Esophagus (tissue), 2 donors: ENCODE measurements at regions not wholly inside any gene's neighbourhood (a gene's known extent, or its start where the extent isn't known, plus 50 kb on each side); places are given as distances from the start of the nearest gene placed in this dataset.

ENCODE experiments used
- H3K27ac ChIP-seq, 2 donors: one replicate each; pipeline ENCODE4 v1.5.1; 2013; ENCODE audit warnings: low read depth in 2 of 2, mild to moderate bottlenecking in 2 of 2, inconsistent platforms in 1 of 2, low read length in 1 of 2, moderate library complexity in 1 of 2
- H3K27me3 ChIP-seq, 2 donors: one replicate each; pipeline ENCODE4 v1.6.1; 2013; ENCODE audit warnings: low read length in 2 of 2, control low read depth in 1 of 2, mild to moderate bottlenecking in 1 of 2; ENCODE audit not compliant: insufficient read depth in 2 of 2, control insufficient read depth in 1 of 2
- H3K36me3 ChIP-seq, 2 donors: one replicate each; pipeline ENCODE4 v1.6.1; 2013; ENCODE audit warnings: low read length in 1 of 2; ENCODE audit not compliant: control insufficient read depth in 2 of 2, insufficient read depth in 2 of 2
- H3K4me1 ChIP-seq, 2 donors: one replicate each; pipeline ENCODE4 v1.6.1; 2013; ENCODE audit warnings: low read length in 1 of 2; ENCODE audit not compliant: control insufficient read depth in 2 of 2, insufficient read depth in 2 of 2
- H3K4me3 ChIP-seq, 2 donors: one replicate each; pipeline ENCODE4 v1.5.1; 2013; ENCODE audit warnings: low read length in 2 of 2, mild to moderate bottlenecking in 2 of 2, low read depth in 1 of 2, moderate library complexity in 1 of 2
- H3K9me3 ChIP-seq, 2 donors: one replicate each; pipeline ENCODE4 v1.6.1; 2013; ENCODE audit warnings: mild to moderate bottlenecking in 2 of 2, low read depth in 1 of 2, low read length in 1 of 2, moderate library complexity in 1 of 2; ENCODE audit not compliant: control insufficient read depth in 2 of 2, insufficient read depth in 1 of 2
- WGBS, 2 donors: extraction: QIAGEN DNeasy Blood & Tissue Kit; methylation state at CpG; one replicate each; pipeline ENCODE4 v1.1.7; 2013; 5-methylcytosine and 5-hydroxymethylcytosine counted together
- donor health status: healthy with polysubstance abuse.
- donor health status: Bipolar disorder and iron deficiency.

- Histone ChIP-seq H3K27ac (no peak overlapping the region), H3K4me3 (no peak overlapping the region), H3K36me3 (no peaks in the 10 kb centered on the region), H3K4me1 (peaks cover 0 to 3% of the 10 kb centered on the region in 2 donors), H3K27me3 (no peaks in the 10 kb centered on the region), H3K9me3 (no peaks in the 10 kb centered on the region)
- 94 to 98% methylated on average over 5 of the region's 5 CpGs for WGBS, 2 donors
These were observed 521.2 kb downstream of the SHQ1 start for GRCh38 chr3:72327008-72327407.

- H3K27me3 ChIP-seq = no peaks in the 10 kb centered on the region
- H3K4me1 ChIP-seq = peaks cover 0 to 3% of the 10 kb centered on the region in 2 donors
- WGBS, 2 donors = 91 to 92% methylated on average over 3 of the region's 3 CpGs
- no peaks in the 10 kb centered on the region for H3K36me3 ChIP-seq
- H3K4me3 ChIP-seq = no peak overlapping the region
- no peaks in the 10 kb centered on the region for H3K9me3 ChIP-seq
- H3K27ac ChIP-seq = no peak overlapping the region
These were observed 523.9 kb downstream of the SHQ1 start for GRCh38 chr3:72324253-72324811.

DNA sequence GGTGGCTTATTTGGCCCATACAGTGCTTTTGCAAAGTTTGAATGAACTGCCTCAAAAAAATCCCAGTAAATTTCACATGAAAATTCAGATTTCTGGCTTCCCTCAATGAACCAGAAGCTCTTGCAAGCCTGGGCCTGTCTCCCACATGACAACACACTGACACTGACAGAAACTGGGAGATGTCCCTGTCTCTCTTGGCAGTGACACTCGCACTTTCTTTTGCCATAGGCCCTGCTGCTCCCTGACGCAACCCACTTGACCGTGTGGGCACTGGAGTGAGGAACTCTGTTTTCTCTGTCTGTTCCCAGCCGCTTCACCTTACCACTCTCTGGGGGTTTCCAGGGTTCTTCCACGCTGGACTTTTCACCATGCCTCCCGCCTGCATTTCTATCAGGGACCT, 524.5 kb downstream of the SHQ1 start:
- no peak overlapping the region for H3K4me3 ChIP-seq
- H3K27me3 ChIP-seq = no peaks in the 10 kb centered on the region
- H3K36me3 ChIP-seq = no peaks in the 10 kb centered on the region
- WGBS, 2 donors = 82 to 90% methylated on average over 6 of the region's 6 CpGs
- H3K27ac ChIP-seq = no peak overlapping the region
- peaks cover 0 to 3% of the 10 kb centered on the region in 2 donors for H3K4me1 ChIP-seq
- no peaks in the 10 kb centered on the region for H3K9me3 ChIP-seq

DNA sequence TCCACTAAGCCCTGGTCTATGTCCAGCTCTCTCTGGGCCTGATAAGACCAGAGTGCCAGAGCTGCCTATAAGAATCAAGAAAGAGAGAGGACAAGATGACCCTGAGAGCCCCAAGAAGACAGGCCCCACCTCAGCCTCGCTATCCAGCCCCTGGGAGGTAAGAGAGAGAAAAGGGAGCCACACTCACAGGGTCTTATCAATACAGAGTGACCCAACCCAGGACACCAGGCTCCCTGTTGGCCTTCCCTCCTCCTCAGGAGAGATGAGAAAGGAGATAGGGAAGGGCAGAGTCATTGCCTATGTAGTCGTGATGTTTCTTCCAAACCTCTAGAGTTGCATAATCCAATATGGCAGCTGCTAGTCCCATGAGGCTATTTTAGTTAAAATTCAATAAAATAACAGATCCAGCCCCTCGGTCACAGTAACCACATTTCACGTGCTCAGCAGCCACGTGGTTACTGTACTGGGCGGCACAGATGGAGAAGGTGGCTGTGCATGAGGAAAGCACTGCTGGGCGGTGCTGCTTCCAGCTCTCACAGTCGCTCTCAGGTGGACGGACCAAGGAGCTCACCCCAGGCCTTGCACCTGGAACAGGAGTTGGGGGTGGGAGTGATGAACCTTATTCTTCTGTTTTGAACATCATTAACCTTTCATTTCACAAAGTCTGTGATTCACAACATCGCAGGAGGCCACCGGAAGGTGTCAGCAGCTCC, 525.8 kb downstream of the SHQ1 start:
- Histone ChIP-seq H3K27ac (no peak overlapping the region), H3K4me3 (no peak overlapping the region), H3K4me1 (peaks cover 3% of the 10 kb centered on the region in 2 donors), H3K9me3 (no peaks in the 10 kb centered on the region), H3K27me3 (no peaks in the 10 kb centered on the region), H3K36me3 (no peaks in the 10 kb centered on the region)
- WGBS, 2 donors = 93 to 95% methylated on average over 11 of the region's 11 CpGs

DNA sequence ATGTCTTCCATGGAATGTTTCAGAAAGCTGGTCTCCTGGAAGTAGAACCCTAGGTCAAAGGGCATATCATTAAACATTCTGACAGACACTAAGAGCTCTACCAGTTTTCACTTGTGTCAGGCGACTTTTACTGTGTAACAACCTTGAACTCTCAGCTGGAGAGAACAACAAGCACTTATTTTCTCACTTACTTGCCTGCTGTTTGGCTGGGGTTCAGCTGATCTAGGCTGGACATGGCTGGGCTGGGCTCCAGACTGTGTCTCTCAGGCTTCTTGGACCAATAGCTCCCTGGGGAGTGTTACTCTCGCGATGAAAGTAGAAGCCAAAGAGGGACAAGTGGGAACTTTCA, 527.3 kb downstream of the SHQ1 start:
- no peaks in the 10 kb centered on the region for H3K9me3 ChIP-seq
- no peaks in the 10 kb centered on the region for H3K36me3 ChIP-seq
- no peak overlapping the region for H3K27ac ChIP-seq
- peaks cover 3% of the 10 kb centered on the region in 2 donors for H3K4me1 ChIP-seq
- H3K4me3 ChIP-seq = no peak overlapping the region
- no peaks in the 10 kb centered on the region for H3K27me3 ChIP-seq
- 74 to 87% methylated on average over 3 of the region's 3 CpGs for WGBS, 2 donors

DNA sequence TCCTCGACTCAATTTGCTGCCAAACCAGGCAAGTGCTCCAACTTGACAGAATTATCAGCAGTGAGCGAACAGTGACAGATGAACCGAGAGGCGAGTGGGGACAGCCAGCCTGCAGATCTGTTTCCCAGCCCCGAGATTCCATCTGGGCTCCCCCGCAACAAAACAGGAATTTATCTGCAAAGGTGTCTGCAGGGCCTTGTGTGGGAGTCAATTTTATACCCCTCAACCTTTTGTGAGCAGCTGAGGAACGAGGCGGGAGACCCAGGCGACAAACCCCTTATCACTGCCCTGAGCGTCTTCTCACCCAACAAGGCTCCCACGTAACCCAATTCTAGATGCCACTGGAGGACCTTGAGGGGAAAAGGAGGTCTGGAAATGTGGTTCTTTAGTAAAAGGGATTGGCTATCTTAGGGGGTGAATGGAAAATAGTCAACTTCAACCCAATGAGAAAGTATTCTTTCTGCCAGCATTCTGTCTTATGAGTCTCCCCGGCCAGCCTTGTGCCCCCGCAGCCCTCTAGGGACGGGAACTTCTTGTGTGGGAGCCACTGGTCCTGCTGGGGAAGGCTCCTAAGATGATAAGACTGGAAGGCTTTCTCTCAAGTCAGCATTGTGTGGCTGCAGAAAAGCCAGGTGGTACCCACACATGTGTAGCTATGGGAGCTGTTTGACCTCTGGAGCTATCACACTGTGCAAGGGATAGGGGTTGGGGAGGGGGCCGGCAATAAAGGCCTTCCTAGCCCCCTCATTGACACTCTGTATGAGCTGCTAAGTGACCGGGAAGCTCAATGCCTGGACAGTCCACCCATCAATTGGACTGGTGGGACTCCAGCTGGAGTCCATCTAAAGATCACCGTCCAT, 527.9 kb downstream of the SHQ1 start:
- 92 to 95% methylated on average over 17 of the region's 17 CpGs for WGBS, 2 donors
- Histone ChIP-seq H3K27me3 (no peaks in the 10 kb centered on the region), H3K4me1 (peaks cover 3% of the 10 kb centered on the region in 2 donors), H3K9me3 (no peaks in the 10 kb centered on the region), H3K36me3 (no peaks in the 10 kb centered on the region), H3K4me3 (no peak overlapping the region), H3K27ac (no peak overlapping the region)

DNA sequence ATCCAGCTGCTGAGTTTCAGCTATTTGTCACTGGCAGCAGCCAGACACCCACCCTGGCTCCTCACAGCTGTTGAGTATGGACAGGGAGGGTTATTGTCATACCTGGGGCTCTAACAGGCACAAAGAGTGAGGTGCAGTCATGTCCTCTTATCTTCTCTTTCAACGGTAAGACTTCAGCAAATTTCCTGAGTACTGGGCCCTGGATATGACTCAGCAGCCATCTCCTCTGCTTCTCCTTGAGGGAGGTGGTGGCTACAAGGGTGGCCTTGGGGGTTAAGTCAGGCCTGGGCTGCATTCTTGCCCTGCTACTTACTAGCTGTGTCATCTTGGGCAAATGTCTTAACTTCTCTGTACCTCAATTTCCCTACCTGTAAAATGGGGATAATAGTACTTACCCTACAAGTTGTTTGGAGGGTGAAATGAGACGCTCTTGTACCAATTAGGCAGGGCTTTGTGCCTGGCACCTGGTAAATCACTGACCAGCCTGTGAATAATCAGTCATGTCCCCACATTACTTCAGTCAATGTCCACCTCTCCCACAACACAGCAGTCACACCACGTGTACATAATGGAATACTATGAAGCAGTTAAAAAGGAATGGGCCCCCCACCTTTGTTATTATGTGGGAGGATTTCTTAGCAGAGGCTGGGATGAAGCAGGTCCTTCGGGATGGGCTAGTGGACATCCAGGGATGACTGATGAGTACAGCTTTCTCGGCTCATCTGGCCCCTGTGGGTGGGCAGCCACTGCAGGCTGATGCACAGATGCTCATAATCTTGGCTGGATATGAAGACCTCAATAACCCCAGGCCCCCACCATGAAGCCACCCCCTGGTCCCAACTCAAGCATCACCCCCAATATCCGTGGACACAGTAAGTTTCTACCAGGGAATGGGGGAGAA, 528.8 kb downstream of the SHQ1 start:
- 80 to 81% methylated on average over 6 of the region's 6 CpGs for WGBS, 2 donors
- H3K9me3 ChIP-seq = no peaks in the 10 kb centered on the region
- H3K27me3 ChIP-seq = no peaks in the 10 kb centered on the region
- no peak overlapping the region for H3K4me3 ChIP-seq
- H3K27ac ChIP-seq = no peak overlapping the region
- H3K36me3 ChIP-seq = no peaks in the 10 kb centered on the region
- peaks cover 3% of the 10 kb centered on the region in 2 donors for H3K4me1 ChIP-seq

- Histone ChIP-seq H3K27ac (no peak overlapping the region), H3K9me3 (no peaks in the 10 kb centered on the region), H3K4me3 (no peak overlapping the region), H3K36me3 (no peaks in the 10 kb centered on the region), H3K27me3 (no peaks in the 10 kb centered on the region), H3K4me1 (peaks cover 3% of the 10 kb centered on the region in 2 donors)
- 40 to 55% methylated on average over 12 of the region's 12 CpGs for WGBS, 2 donors
These were observed 529.6 kb downstream of the SHQ1 start for GRCh38 chr3:72318504-72319193.

- Histone ChIP-seq H3K36me3 (no peaks in the 10 kb centered on the region), H3K27me3 (no peaks in the 10 kb centered on the region), H3K9me3 (no peaks in the 10 kb centered on the region), H3K27ac (no peak overlapping the region), H3K4me1 (peaks cover 0 to 3% of the 10 kb centered on the region in 2 donors), H3K4me3 (no peak overlapping the region)
- 49 to 50% methylated on average over 7 of the region's 7 CpGs for WGBS, 2 donors
These were observed 530.8 kb downstream of the SHQ1 start for GRCh38 chr3:72317491-72317890.
